ENCODE measurements at regions not wholly inside any gene's neighbourhood (a gene's known extent, or its start where the extent isn't known, plus 50 kb on each side); places are given as distances from the start of the nearest gene placed in this dataset.

DNA sequence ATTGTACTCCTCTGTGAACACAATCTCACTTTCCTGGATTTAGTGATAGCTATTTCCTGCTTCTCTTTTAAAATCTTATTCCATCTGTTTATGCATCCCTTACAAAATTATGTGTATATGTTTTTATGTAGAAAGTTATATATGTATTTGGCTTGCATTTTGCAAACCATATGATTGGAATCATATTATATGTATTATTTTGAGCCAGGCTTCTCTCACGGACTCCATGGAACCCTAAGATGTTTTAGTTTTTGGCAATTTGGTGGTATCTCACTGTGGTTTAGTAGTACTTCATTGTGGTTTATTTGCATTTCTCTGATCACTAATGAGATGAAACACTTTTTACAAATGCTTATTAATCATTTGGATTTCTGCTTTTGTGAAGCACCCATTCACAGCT lies 507.3 kb upstream of the KIRREL3 start:
- TF ChIP-seq, protein P1, sequence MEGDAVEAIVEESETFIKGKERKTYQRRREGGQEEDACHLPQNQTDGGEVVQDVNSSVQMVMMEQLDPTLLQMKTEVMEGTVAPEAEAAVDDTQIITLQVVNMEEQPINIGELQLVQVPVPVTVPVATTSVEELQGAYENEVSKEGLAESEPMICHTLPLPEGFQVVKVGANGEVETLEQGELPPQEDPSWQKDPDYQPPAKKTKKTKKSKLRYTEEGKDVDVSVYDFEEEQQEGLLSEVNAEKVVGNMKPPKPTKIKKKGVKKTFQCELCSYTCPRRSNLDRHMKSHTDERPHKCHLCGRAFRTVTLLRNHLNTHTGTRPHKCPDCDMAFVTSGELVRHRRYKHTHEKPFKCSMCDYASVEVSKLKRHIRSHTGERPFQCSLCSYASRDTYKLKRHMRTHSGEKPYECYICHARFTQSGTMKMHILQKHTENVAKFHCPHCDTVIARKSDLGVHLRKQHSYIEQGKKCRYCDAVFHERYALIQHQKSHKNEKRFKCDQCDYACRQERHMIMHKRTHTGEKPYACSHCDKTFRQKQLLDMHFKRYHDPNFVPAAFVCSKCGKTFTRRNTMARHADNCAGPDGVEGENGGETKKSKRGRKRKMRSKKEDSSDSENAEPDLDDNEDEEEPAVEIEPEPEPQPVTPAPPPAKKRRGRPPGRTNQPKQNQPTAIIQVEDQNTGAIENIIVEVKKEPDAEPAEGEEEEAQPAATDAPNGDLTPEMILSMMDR (IDR thresholded peaks at IDR 0.05): no peak
- H3K4me3 ChIP-seq: no peak overlapping the region
- intact Hi-C loops (cut with DNase I): no loop called here
- H3K27me3 ChIP-seq: no peaks in the 10 kb centered on the region
- no peak for ATAC-seq
- no peak for DNase-seq
- no peaks in the 10 kb centered on the region for H3K9me3 ChIP-seq
- no peak overlapping the region for H3K27ac ChIP-seq
- H3K36me3 ChIP-seq: no peaks in the 10 kb centered on the region
- no peaks in the 10 kb centered on the region for H3K4me1 ChIP-seq

DNA sequence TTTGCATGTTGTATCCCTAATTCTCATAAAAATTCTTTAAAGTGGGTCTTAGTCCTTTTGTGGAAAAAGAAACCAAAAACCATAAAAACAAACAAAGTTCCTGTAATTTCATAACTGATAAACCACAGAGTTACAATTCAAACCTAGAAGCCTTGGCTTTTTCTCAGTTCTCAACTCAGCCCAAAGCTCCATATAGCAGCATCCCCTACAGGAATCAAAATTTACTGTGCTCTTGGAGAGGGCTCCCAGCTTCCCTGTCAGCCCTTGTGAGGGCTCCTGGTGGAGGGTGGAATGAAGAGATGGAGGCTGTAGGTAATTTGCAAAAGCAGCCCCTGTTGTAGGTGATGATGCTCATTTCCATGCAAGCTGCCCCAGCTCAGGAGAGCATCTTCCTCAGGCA lies 506.1 kb upstream of the KIRREL3 start:
- intact Hi-C loops (cut with DNase I): no loop called here
- H3K9me3 ChIP-seq: no peaks in the 10 kb centered on the region
- ATAC-seq (no peak), DNase-seq (no peak)
- no peak overlapping the region for H3K27ac ChIP-seq
- no peaks in the 10 kb centered on the region for H3K36me3 ChIP-seq
- TF ChIP-seq, protein P1 (IDR thresholded peaks at IDR 0.05): no peak
- no peak overlapping the region for H3K4me3 ChIP-seq
- no peaks in the 10 kb centered on the region for H3K27me3 ChIP-seq
- H3K4me1 ChIP-seq: no peaks in the 10 kb centered on the region

DNA sequence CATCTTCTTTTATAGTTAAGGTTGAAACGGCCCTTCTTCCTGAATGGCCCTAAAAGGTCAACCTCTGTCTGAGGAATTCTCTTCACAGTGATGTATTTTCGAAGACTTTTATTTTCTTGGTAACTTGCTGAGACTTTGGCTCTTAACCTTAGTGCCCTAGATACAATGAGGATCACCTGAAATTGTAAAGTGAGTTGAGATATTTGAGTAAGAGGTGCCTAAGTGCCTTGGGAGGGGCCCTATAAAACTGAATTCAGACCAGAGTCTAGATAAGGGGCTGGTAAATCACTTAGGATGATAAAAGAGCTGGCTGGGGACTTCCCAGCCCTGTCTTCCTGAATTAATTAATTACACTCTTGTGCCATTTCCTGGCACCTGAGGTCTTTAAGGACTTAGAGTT lies 505.6 kb upstream of the KIRREL3 start:
- Histone ChIP-seq H3K36me3 (no peaks in the 10 kb centered on the region), H3K4me1 (no peaks in the 10 kb centered on the region), H3K27ac (no peak overlapping the region), H3K27me3 (no peaks in the 10 kb centered on the region), H3K4me3 (no peak overlapping the region), H3K9me3 (no peaks in the 10 kb centered on the region)
- intact Hi-C loops (cut with DNase I): no loop called here
- ATAC-seq (no peak), DNase-seq (no peak)
- TF ChIP-seq, protein P1 (IDR thresholded peaks at IDR 0.05): no peak

DNA sequence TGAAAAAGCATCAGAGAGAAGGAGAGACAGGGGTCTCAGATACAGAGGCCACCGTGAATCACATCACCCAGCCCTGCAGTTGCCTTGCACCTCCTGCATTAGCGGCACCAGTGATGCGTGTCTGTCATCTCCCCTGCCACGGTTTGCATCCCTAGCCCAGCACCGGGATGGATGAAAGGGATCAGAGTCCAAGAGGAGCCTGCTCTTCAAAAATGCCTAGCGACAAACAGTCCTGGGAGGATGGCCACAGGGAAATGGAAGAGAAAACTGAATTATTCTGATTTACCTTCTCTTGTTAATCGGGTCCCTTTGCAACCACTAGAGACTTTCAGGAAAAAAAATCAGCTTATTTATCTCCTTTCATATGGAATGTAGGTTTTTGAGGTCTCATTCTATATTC lies 495.6 kb upstream of the KIRREL3 start:
- DNase-seq (no peak), ATAC-seq (no peak)
- intact Hi-C loops (cut with DNase I): no loop called here
- Histone ChIP-seq H3K4me1 (no peaks in the 10 kb centered on the region), H3K27me3 (no peaks in the 10 kb centered on the region), H3K4me3 (no peak overlapping the region), H3K27ac (no peak overlapping the region), H3K9me3 (peaks cover 0 to 7% of the 10 kb centered on the region in 2 donors), H3K36me3 (no peaks in the 10 kb centered on the region)
- TF ChIP-seq, protein P1 (IDR thresholded peaks at IDR 0.05): no peak

DNA sequence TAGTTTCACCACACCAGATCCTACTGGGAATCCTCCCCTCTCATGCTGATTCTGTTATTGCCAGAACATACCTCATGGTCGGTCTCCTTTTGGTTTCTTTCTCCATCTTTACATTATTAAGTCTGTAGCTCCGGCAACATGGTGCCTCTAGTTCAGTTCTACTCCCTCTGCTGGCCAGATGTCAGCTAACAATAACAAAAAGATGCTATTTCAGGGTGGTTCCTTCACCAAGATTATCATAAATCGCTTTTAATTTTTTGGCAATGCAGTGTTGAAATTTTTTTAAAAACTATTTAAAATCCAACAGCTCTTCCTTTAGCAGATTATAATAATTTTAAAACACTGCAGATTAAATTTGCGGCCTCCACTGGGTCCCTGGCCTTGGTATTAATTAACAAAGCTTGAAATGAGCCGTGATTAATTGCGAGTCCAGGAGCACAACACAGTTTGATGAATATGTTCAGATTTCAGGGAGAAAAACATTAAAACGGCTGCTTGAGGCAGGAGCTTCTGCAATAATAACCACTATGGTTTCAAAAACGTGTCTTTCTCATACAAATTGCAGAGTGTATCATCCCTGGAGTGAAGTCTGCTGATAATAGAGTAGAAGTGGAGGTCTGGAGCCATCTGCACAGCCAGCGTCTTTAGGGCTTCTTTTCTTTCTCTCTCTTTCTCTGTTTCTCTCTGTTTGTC lies 492.9 kb upstream of the KIRREL3 start:
- Histone ChIP-seq H3K4me1 (no peaks in the 10 kb centered on the region), H3K9me3 (peaks cover 0 to 26% of the 10 kb centered on the region in 2 donors), H3K4me3 (no peak overlapping the region), H3K27ac (no peak overlapping the region), H3K36me3 (no peaks in the 10 kb centered on the region), H3K27me3 (no peaks in the 10 kb centered on the region)
- DNase-seq: no peak
- intact Hi-C loops (cut with DNase I): no loop called here
- TF ChIP-seq, protein P1 (IDR thresholded peaks at IDR 0.05): no peak
- ATAC-seq: no peak
